ENCODE measurements at regions not wholly inside any gene's neighbourhood (a gene's known extent, or its start where the extent isn't known, plus 50 kb on each side); places are given as distances from the start of the nearest gene placed in this dataset.

- no peak for DNase-seq
These were observed 193.9 kb upstream of the KCNG1 start for GRCh38 chr20:51216850-51217249.

GRCh38 chr20:51212816-51213215, 189.9 kb upstream of the KCNG1 start:
- no peak for DNase-seq

GRCh38 chr20:51211191-51211590, 188.3 kb upstream of the KCNG1 start:
- DNase-seq: no peak

- no peak for DNase-seq
These were observed 187.2 kb upstream of the KCNG1 start for GRCh38 chr20:51210084-51210483.

- no peak for DNase-seq
These were observed 185.3 kb upstream of the KCNG1 start for GRCh38 chr20:51208162-51208561.

GRCh38 chr20:51206032-51206662, 183.2 kb upstream of the KCNG1 start:
- no peak for DNase-seq

- DNase-seq: no peak
These were observed 181.9 kb upstream of the KCNG1 start for GRCh38 chr20:51204794-51205193.

GRCh38 chr20:51204051-51204715, 181.3 kb upstream of the KCNG1 start:
- DNase-seq: no peak

- no peak for DNase-seq
These were observed 179.4 kb upstream of the KCNG1 start for GRCh38 chr20:51202304-51202703.

GRCh38 chr20:51199920-51200319, 177.0 kb upstream of the KCNG1 start:
- no peak for DNase-seq

GRCh38 chr20:51198876-51199523, 176.1 kb upstream of the KCNG1 start:
- DNase-seq: no peak

GRCh38 chr20:51198238-51198637, 175.3 kb upstream of the KCNG1 start:
- no peak for DNase-seq

- DNase-seq: no peak
These were observed 174.2 kb upstream of the KCNG1 start for GRCh38 chr20:51196991-51197651.

GRCh38 chr20:51195990-51196389, 173.1 kb upstream of the KCNG1 start:
- no peak for DNase-seq

- DNase-seq: no peak
These were observed 172.6 kb upstream of the KCNG1 start for GRCh38 chr20:51195419-51195901.

GRCh38 chr20:51193066-51193772, 170.3 kb upstream of the KCNG1 start:
- DNase-seq: no peak

- DNase-seq: no peak
These were observed 167.9 kb upstream of the KCNG1 start for GRCh38 chr20:51190783-51191180.

- DNase-seq: no peak
These were observed 167.2 kb upstream of the KCNG1 start for GRCh38 chr20:51189814-51190782.

- DNase-seq: no peak
These were observed 166.0 kb upstream of the KCNG1 start for GRCh38 chr20:51188941-51189340.

- no peak for DNase-seq
These were observed 164.4 kb upstream of the KCNG1 start for GRCh38 chr20:51187261-51187660.

- DNase-seq: no peak
These were observed 163.0 kb upstream of the KCNG1 start for GRCh38 chr20:51185861-51186260.

GRCh38 chr20:51185277-51185676, 162.4 kb upstream of the KCNG1 start:
- no peak for DNase-seq

Measured in hippocampal formation (tissue), 2 donors.